Breast epithelium (tissue), 3 donors: ENCODE measurements at regions not wholly inside any gene's neighbourhood (a gene's known extent, or its start where the extent isn't known, plus 50 kb on each side); places are given as distances from the start of the nearest gene placed in this dataset.
"Not testable (repeated sequence)": the region's sequence is repeated elsewhere in the genome, so short reads cannot be mapped to it uniquely, and the experiment has no call there.

Experiments used
- CTCF ChIP-seq, 3 donors: fragments of 450-650 bp; IDR thresholded peaks; one replicate each; pipeline ENCODE4 v1.5.1; 2016 to 2017; ENCODE audit warnings: antibody characterized with exemption in 3 of 3, mild to moderate bottlenecking in 3 of 3, moderate library complexity in 3 of 3
- POLR2A ChIP-seq: fragments of 450-650 bp; IDR thresholded peaks from one replicate; pipeline ENCODE4 v1.6.1; 2016; ENCODE audit warnings: antibody characterized with exemption, mild to moderate bottlenecking, moderate library complexity

- not testable (repeated sequence) for TF ChIP-seq CTCF (IDR thresholded peaks at IDR 0.05); POLR2A
Observed at GRCh38 chr14:105896961-105897724, 370.8 kb downstream of the TMEM121 start.
